HepG2 (cell line): ENCODE measurements at regions not wholly inside any gene's neighbourhood (a gene's known extent, or its start where the extent isn't known, plus 50 kb on each side); places are given as distances from the start of the nearest gene placed in this dataset.

Source experiments
- ATAC-seq: fragments of 200-7000 bp; cut with Tn5 transposase; 3 replicates; pipeline ENCODE4 v1.9.1; 2020; ENCODE audit warnings: mild to moderate bottlenecking, moderate library complexity
- BruUV-seq: library from RNA; stranded (reverse); fragments of 400-500 nt; replicated peaks from 2 replicates; lab custom pipeline; 2021; lab: Mats Ljungman, UMichigan
- CTCF ChIA-PET: fragments of 300-600 bp; formaldehyde crosslinking; extraction: SDS; loops from one replicate; lab custom pipeline; 2021; ENCODE audit warnings: low total read pairs, inconsistent platforms, low intra/inter-chr PET ratio; lab: Yijun Ruan, JAX
- POLR2A ChIA-PET: fragments of 350-600 bp; sonication (Branson Sonifier 250); formaldehyde crosslinking; loops from one replicate; lab custom pipeline; 2020; ENCODE audit warnings: antibody characterized with exemption, inconsistent platforms; lab: Yijun Ruan, JAX
- DNase-seq: peaks from one replicate; pipeline ENCODE4 v3.0.0-alpha.2; 2015; ENCODE audit warnings: low spot score
- FAIRE-seq: peaks from 3 replicates; lab custom pipeline; 2011; peaks lifted over from hg19 to GRCh38; lab: Jason Lieb, UNC
- H2AFZ ChIP-seq: one replicate; pipeline ENCODE4 v1.6.1; 2011; ENCODE audit warnings: low read length, inconsistent platforms
- H3K27ac ChIP-seq: fragments of 300-600 bp; 3 replicates; pipeline ENCODE4 v1.8.0; 2011; ENCODE audit warnings: mixed run types, mild to moderate bottlenecking, mixed read lengths, low read length, inconsistent platforms; ENCODE audit not compliant: insufficient read depth; ENCODE audit errors: extremely low read length
- H3K27me3 ChIP-seq, 2 experiments: fragments of 200-600 bp in 1 of 2; 2 replicates in 1 of 2; 3 replicates in 1 of 2; pipeline versions ENCODE4 v1.6.0 to v1.8.0; 2011; ENCODE audit warnings: low read length in 2 of 2, mild to moderate bottlenecking in 2 of 2, moderate library complexity in 2 of 2, inconsistent platforms in 1 of 2; ENCODE audit not compliant: insufficient read depth in 2 of 2, control insufficient read depth in 1 of 2
- H3K36me3 ChIP-seq, 2 experiments: fragments of 200-600 bp in 1 of 2; replicated peaks in 1 of 2; 2 replicates in 1 of 2; 3 replicates in 1 of 2; pipeline versions ENCODE4 v1.5.1 to v1.8.0; 2011; ENCODE audit warnings: low read length in 2 of 2, inconsistent platforms in 1 of 2; ENCODE audit not compliant: insufficient read depth in 2 of 2, control insufficient read depth in 1 of 2
- H3K4me1 ChIP-seq: 2 replicates; pipeline ENCODE4 v1.5.1; 2012; ENCODE audit warnings: low read length, inconsistent platforms; ENCODE audit not compliant: insufficient read depth
- H3K4me2 ChIP-seq: 2 replicates; pipeline ENCODE4 v1.6.0; 2011; ENCODE audit warnings: low read depth, low read length, inconsistent platforms
- H3K4me3 ChIP-seq, 3 experiments: fragments of 200-600 bp in 1 of 3; sonication (generic), shearing (Covaris generic) in 1 of 3; replicated peaks in 1 of 3; 2 replicates each; pipeline ENCODE4 v1.5.1; 2011 to 2016; ENCODE audit warnings: low read length in 3 of 3, inconsistent platforms in 2 of 3, low read depth in 2 of 3, mild to moderate bottlenecking in 2 of 3, control low read depth in 1 of 3, mixed read lengths in 1 of 3; ENCODE audit not compliant: insufficient read depth in 1 of 3
- H3K79me2 ChIP-seq: one replicate; pipeline ENCODE4 v1.6.1; 2011; ENCODE audit warnings: low read length, inconsistent platforms; ENCODE audit not compliant: insufficient read depth
- H3K9ac ChIP-seq: 2 replicates; pipeline ENCODE4 v1.6.0; 2011; ENCODE audit warnings: mild to moderate bottlenecking, low read depth, low read length, inconsistent platforms; ENCODE audit not compliant: insufficient read depth
- H3K9me3 ChIP-seq: 2 replicates; pipeline ENCODE4 v1.5.1; 2012; ENCODE audit warnings: mild to moderate bottlenecking, low read length
- H4K20me1 ChIP-seq: 2 replicates; pipeline ENCODE4 v1.6.0; 2011; ENCODE audit warnings: inconsistent platforms, mild to moderate bottlenecking, low read length, moderate library complexity; ENCODE audit not compliant: insufficient read depth
- CREB1 ChIP-seq, 2 experiments: fragments of 450-650 bp in 1 of 2; IDR thresholded peaks; 2 replicates each; pipeline ENCODE4 v1.6.1; 2016 to 2017; ENCODE audit warnings: control low read depth in 1 of 2, mild to moderate bottlenecking in 1 of 2, missing compliant biosample characterization in 1 of 2, missing genetic modification characterization in 1 of 2
- KDM6A ChIP-seq: IDR thresholded peaks from 2 replicates; pipeline ENCODE4 v1.6.1; 2016; ENCODE audit warnings: low read depth
- KMT2A ChIP-seq: sonication (generic); formaldehyde crosslinking; IDR thresholded peaks from 2 replicates; pipeline ENCODE4 v1.4.0; 2020; ENCODE audit warnings: missing genetic modification reagents
- SSRP1 ChIP-seq: IDR thresholded peaks from 2 replicates; pipeline ENCODE4 v1.6.1; 2016; ENCODE audit warnings: control low read depth
- ZBTB42 ChIP-seq: sonication (generic); formaldehyde crosslinking; IDR thresholded peaks from 2 replicates; pipeline ENCODE4 v1.5.0; 2020; ENCODE audit warnings: mild to moderate bottlenecking, missing genetic modification reagents
- ZBTB7A ChIP-seq: sonication (generic); formaldehyde crosslinking; IDR thresholded peaks from 2 replicates; pipeline ENCODE4 v1.8.0; 2022; ENCODE audit warnings: mild to moderate bottlenecking, missing genetic modification reagents
- ZNF253 ChIP-seq: sonication (generic); formaldehyde crosslinking; IDR thresholded peaks from 2 replicates; pipeline ENCODE4 v1.8.0; 2022; ENCODE audit warnings: mild to moderate bottlenecking, missing genetic modification reagents, borderline replicate concordance
- ZNF543 ChIP-seq: sonication (generic); formaldehyde crosslinking; IDR thresholded peaks from 2 replicates; pipeline ENCODE4 v1.4.0; 2020; ENCODE audit warnings: mild to moderate bottlenecking, missing genetic modification reagents
- ZNF556 ChIP-seq: sonication (generic); formaldehyde crosslinking; IDR thresholded peaks from 2 replicates; pipeline ENCODE4 v1.4.0; 2020; ENCODE audit warnings: mild to moderate bottlenecking, missing genetic modification reagents, borderline replicate concordance
- ZNF562 ChIP-seq: sonication (generic); formaldehyde crosslinking; IDR thresholded peaks from 2 replicates; pipeline ENCODE4 v1.8.0; 2022; ENCODE audit warnings: missing genetic modification reagents, borderline replicate concordance
- ZNF563 ChIP-seq: sonication (generic); formaldehyde crosslinking; IDR thresholded peaks from 2 replicates; pipeline ENCODE4 v1.8.0; 2022; ENCODE audit warnings: mild to moderate bottlenecking, moderate library complexity, missing genetic modification reagents
- ZNF891 ChIP-seq: sonication (generic); formaldehyde crosslinking; IDR thresholded peaks from 2 replicates; pipeline ENCODE4 v1.5.0; 2020; ENCODE audit warnings: mild to moderate bottlenecking, missing genetic modification reagents
- WGBS: methylation state at CpG from one replicate; pipeline ENCODE4 v1.1.6; 2017; ENCODE audit warnings: low lambda C conversion rate; 5-methylcytosine and 5-hydroxymethylcytosine counted together
- in situ Hi-C: cut with HindIII; loops from 2 replicates; pipeline ENCODE4 v1.10.0; 2017; ENCODE audit warnings: low pct_unique_long_range_greater_than_20kb; ENCODE audit not compliant: extremely low pct_ligation_motif_present
- intact Hi-C: fragments of 100-400 bp; cut with micrococcal nuclease; formaldehyde crosslinking; loops from one replicate; pipeline ENCODE4 v1.10.0; 2022; ENCODE audit not compliant: unreplicated experiment
- TF ChIP-seq, protein P1 (sequence below): fragments of 450-650 bp; IDR thresholded peaks from 2 replicates; pipeline ENCODE4 v1.6.1; 2017; ENCODE audit warnings: mild to moderate bottlenecking
- TF ChIP-seq, protein P2 (sequence below): sonication (generic); formaldehyde crosslinking; IDR thresholded peaks from 2 replicates; pipeline ENCODE4 v1.4.0; 2020; ENCODE audit warnings: missing genetic modification reagents, borderline replicate concordance
- TF ChIP-seq, protein P3 (sequence below): sonication (generic); formaldehyde crosslinking; IDR thresholded peaks from 2 replicates; pipeline ENCODE4 v1.4.0; 2020; ENCODE audit warnings: missing genetic modification reagents, mild to moderate bottlenecking, borderline replicate concordance
- TF ChIP-seq, protein P4 (sequence below): sonication (generic); formaldehyde crosslinking; IDR thresholded peaks from 2 replicates; pipeline ENCODE4 v1.5.0; 2020; ENCODE audit warnings: missing genetic modification reagents

DNA sequence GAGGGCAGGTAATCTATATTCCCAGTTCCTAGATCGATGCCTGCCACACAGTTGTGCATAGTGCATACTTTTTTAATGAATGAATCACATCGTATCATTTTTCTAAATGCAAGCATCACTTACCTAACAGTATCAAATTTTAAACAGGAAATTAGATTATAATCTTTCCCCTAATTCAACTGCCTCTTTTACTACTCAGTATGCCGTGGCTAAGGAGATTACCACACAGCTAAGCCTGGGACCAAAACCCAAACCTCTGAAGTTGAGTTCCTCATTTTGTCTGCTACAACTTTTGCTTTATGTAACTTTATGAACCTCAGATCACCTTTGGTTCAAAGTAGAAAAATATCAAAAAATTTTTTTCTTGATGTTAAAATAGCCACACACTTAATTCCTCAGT, 53.2 kb upstream of the FNDC3B start (continued):
- TF ChIP-seq, protein P1, sequence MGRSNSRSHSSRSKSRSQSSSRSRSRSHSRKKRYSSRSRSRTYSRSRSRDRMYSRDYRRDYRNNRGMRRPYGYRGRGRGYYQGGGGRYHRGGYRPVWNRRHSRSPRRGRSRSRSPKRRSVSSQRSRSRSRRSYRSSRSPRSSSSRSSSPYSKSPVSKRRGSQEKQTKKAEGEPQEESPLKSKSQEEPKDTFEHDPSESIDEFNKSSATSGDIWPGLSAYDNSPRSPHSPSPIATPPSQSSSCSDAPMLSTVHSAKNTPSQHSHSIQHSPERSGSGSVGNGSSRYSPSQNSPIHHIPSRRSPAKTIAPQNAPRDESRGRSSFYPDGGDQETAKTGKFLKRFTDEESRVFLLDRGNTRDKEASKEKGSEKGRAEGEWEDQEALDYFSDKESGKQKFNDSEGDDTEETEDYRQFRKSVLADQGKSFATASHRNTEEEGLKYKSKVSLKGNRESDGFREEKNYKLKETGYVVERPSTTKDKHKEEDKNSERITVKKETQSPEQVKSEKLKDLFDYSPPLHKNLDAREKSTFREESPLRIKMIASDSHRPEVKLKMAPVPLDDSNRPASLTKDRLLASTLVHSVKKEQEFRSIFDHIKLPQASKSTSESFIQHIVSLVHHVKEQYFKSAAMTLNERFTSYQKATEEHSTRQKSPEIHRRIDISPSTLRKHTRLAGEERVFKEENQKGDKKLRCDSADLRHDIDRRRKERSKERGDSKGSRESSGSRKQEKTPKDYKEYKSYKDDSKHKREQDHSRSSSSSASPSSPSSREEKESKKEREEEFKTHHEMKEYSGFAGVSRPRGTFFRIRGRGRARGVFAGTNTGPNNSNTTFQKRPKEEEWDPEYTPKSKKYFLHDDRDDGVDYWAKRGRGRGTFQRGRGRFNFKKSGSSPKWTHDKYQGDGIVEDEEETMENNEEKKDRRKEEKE: no peak
- TF ChIP-seq ZNF543 (CRISPR knock-in tag) (no peak), ZBTB7A (no peak)

DNA sequence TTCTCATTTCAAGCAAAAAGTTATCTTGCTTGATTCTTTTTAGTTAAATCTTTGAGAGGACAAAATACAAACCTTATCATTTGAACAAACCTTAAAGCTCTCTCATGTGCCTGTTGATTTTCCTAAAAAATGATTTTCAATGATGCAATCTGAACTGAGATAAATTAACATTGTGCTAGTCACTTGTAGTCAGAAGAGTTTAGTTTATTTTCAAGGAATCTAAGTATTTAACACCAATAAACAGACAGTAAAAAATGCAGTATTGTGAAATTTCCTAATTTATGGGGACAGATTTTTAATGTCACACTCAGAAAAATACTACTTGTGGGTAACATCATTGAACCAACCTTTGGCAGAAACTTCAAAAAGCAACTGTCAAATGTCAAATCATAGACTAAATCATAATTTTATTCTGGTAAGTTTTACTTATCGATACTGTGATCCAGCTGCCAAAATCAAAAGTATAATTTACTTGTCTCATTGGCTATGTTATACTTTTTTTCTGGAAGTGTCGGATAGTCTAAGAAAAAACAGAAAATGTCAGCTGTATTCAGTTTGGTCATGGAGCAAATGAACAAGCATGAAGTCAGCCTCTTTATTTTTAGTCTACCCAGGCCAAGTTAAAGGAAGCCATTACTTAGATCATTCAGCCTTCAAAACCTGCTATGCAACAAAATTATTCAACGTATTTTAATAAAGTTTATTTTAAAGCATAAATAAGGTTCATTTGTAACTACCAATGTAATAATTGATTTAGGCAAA, 52.4 kb upstream of the FNDC3B start:
- POLR2A ChIA-PET: no interaction called here
- FAIRE-seq: no peak
- BruUV-seq: no TSS peak
- H2AFZ ChIP-seq: no peak overlapping the region
- peaks cover 21% of the 10 kb centered on the region for H3K4me1 ChIP-seq
- H3K4me3 ChIP-seq: no peak overlapping the region
- no peaks in the 10 kb centered on the region for H3K27me3 ChIP-seq
- intact Hi-C loops (no loop called here), in situ Hi-C loops (no loop called here)
- no peak overlapping the region for H3K9ac ChIP-seq
- no peaks in the 10 kb centered on the region for H3K36me3 ChIP-seq
- CTCF ChIA-PET: no interaction called here
- no peak for ATAC-seq
- no peak overlapping the region for H3K4me2 ChIP-seq
- no peak for DNase-seq
- no peaks in the 10 kb centered on the region for H4K20me1 ChIP-seq
- no peaks in the 10 kb centered on the region for H3K79me2 ChIP-seq
- H3K9me3 ChIP-seq: no peaks in the 10 kb centered on the region; the same call in 1 of the 2 replicates
- WGBS: 97% methylated on average over 3 of the region's 3 CpGs
- H3K27ac ChIP-seq: no peak overlapping the region
- TF ChIP-seq ZNF563: no peak
- no peak for TF ChIP-seq KMT2A (CRISPR knock-in tag)
- TF ChIP-seq, protein P2, sequence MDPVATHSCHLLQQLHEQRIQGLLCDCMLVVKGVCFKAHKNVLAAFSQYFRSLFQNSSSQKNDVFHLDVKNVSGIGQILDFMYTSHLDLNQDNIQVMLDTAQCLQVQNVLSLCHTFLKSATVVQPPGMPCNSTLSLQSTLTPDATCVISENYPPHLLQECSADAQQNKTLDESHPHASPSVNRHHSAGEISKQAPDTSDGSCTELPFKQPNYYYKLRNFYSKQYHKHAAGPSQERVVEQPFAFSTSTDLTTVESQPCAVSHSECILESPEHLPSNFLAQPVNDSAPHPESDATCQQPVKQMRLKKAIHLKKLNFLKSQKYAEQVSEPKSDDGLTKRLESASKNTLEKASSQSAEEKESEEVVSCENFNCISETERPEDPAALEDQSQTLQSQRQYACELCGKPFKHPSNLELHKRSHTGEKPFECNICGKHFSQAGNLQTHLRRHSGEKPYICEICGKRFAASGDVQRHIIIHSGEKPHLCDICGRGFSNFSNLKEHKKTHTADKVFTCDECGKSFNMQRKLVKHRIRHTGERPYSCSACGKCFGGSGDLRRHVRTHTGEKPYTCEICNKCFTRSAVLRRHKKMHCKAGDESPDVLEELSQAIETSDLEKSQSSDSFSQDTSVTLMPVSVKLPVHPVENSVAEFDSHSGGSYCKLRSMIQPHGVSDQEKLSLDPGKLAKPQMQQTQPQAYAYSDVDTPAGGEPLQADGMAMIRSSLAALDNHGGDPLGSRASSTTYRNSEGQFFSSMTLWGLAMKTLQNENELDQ: no peak
- TF ChIP-seq CREB1 (IDR thresholded peaks at IDR 0.05): no peak
- no peak for TF ChIP-seq CREB1 (CRISPR knock-in tag; IDR thresholded peaks at IDR 0.05)
- no peak for TF ChIP-seq ZNF891
- TF ChIP-seq, protein P3, sequence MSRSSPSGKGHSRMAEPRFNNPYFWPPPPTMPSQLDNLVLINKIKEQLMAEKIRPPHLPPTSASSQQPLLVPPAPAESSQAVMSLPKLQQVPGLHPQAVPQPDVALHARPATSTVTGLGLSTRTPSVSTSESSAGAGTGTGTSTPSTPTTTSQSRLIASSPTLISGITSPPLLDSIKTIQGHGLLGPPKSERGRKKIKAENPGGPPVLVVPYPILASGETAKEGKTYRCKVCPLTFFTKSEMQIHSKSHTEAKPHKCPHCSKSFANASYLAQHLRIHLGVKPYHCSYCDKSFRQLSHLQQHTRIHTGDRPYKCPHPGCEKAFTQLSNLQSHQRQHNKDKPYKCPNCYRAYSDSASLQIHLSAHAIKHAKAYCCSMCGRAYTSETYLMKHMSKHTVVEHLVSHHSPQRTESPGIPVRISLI (CRISPR knock-in tag): no peak
- no peak for TF ChIP-seq ZBTB42 (CRISPR knock-in tag)
- no peak for TF ChIP-seq ZNF253
- no peak for TF ChIP-seq ZNF556
- TF ChIP-seq KDM6A: no peak
- TF ChIP-seq SSRP1 (CRISPR knock-in tag): no peak
- TF ChIP-seq, protein P4, sequence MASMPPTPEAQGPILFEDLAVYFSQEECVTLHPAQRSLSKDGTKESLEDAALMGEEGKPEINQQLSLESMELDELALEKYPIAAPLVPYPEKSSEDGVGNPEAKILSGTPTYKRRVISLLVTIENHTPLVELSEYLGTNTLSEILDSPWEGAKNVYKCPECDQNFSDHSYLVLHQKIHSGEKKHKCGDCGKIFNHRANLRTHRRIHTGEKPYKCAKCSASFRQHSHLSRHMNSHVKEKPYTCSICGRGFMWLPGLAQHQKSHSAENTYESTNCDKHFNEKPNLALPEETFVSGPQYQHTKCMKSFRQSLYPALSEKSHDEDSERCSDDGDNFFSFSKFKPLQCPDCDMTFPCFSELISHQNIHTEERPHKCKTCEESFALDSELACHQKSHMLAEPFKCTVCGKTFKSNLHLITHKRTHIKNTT (CRISPR knock-in tag): no peak
- TF ChIP-seq ZNF562 (CRISPR knock-in tag): no peak
